Calu3 (cell line): ENCODE measurements at regions not wholly inside any gene's neighbourhood (a gene's known extent, or its start where the extent isn't known, plus 50 kb on each side); places are given as distances from the start of the nearest gene placed in this dataset.

Experiments
- BruUV-seq: library from RNA; stranded (reverse); fragments of 400-500 nt; replicated peaks from 2 replicates; lab custom pipeline; 2021; lab: Mats Ljungman, UMichigan
- CTCF ChIA-PET: fragments of 300-600 bp; sonication (Branson Sonifier 250); formaldehyde crosslinking; loops from one replicate; lab custom pipeline; 2022; ENCODE audit warnings: antibody characterized with exemption; lab: Charles Lee
- DNase-seq: peaks from one replicate; pipeline ENCODE4 v3.0.0; 2022
- H3K27ac Mint-ChIP-seq: one replicate; pipeline ENCODE4 v1.8.0; 2022; ENCODE audit warnings: mixed read lengths; ENCODE audit not compliant: unreplicated experiment
- H3K27me3 Mint-ChIP-seq: one replicate; pipeline ENCODE4 v1.8.0; 2022; ENCODE audit warnings: mixed read lengths; ENCODE audit not compliant: unreplicated experiment
- H3K36me3 Mint-ChIP-seq: one replicate; pipeline ENCODE4 v1.8.0; 2022; ENCODE audit warnings: mild to moderate bottlenecking, moderate library complexity, mixed read lengths; ENCODE audit not compliant: insufficient read depth, unreplicated experiment
- H3K4me1 Mint-ChIP-seq: one replicate; pipeline ENCODE4 v1.8.0; 2022; ENCODE audit warnings: mild to moderate bottlenecking, low read depth, mixed read lengths; ENCODE audit not compliant: unreplicated experiment
- H3K4me3 Mint-ChIP-seq: one replicate; pipeline ENCODE4 v1.8.0; 2022; ENCODE audit warnings: mild to moderate bottlenecking, low read depth, moderate library complexity, mixed read lengths; ENCODE audit not compliant: unreplicated experiment
- H3K9me3 Mint-ChIP-seq: one replicate; pipeline ENCODE4 v1.8.0; 2022; ENCODE audit warnings: low read depth, mixed read lengths; ENCODE audit not compliant: unreplicated experiment
- intact Hi-C: fragments of 100-400 bp; cut with micrococcal nuclease; formaldehyde crosslinking; loops from one replicate; pipeline ENCODE4 v1.10.0; 2022; ENCODE audit not compliant: unreplicated experiment
- TF ChIP-seq, protein P1 (sequence below): fragments of 200-600 bp; IDR thresholded peaks from one replicate; pipeline ENCODE4 v1.8.0; 2022; ENCODE audit warnings: antibody characterized with exemption; ENCODE audit not compliant: unreplicated experiment

- H3K27me3 Mint-ChIP-seq: no peaks in the 10 kb centered on the region
- H3K4me3 Mint-ChIP-seq: no peak overlapping the region
- H3K4me1 Mint-ChIP-seq: no peaks in the 10 kb centered on the region
- H3K27ac Mint-ChIP-seq: no peak overlapping the region
- TF ChIP-seq, protein P1, sequence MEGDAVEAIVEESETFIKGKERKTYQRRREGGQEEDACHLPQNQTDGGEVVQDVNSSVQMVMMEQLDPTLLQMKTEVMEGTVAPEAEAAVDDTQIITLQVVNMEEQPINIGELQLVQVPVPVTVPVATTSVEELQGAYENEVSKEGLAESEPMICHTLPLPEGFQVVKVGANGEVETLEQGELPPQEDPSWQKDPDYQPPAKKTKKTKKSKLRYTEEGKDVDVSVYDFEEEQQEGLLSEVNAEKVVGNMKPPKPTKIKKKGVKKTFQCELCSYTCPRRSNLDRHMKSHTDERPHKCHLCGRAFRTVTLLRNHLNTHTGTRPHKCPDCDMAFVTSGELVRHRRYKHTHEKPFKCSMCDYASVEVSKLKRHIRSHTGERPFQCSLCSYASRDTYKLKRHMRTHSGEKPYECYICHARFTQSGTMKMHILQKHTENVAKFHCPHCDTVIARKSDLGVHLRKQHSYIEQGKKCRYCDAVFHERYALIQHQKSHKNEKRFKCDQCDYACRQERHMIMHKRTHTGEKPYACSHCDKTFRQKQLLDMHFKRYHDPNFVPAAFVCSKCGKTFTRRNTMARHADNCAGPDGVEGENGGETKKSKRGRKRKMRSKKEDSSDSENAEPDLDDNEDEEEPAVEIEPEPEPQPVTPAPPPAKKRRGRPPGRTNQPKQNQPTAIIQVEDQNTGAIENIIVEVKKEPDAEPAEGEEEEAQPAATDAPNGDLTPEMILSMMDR: no peak
- intact Hi-C loops: no loop called here
- H3K9me3 Mint-ChIP-seq: no peaks in the 10 kb centered on the region
- no peak for DNase-seq
- CTCF ChIA-PET: no interaction called here
- H3K36me3 Mint-ChIP-seq: no peaks in the 10 kb centered on the region
- BruUV-seq: no TSS peak
Measured at GRCh38 chr2:84251651-84252302, 207.3 kb downstream of the SUCLG1 start.

- Mint-ChIP-seq H3K27me3 (no peaks in the 10 kb centered on the region), H3K4me3 (no peak overlapping the region), H3K9me3 (no peaks in the 10 kb centered on the region), H3K27ac (no peak overlapping the region), H3K4me1 (no peaks in the 10 kb centered on the region), H3K36me3 (no peaks in the 10 kb centered on the region)
- intact Hi-C loops: no loop called here
- no peak for DNase-seq
- BruUV-seq: no TSS peak
- TF ChIP-seq, protein P1: no peak
- CTCF ChIA-PET: no interaction called here
Measured at GRCh38 chr2:84249140-84249539, 209.9 kb downstream of the SUCLG1 start.

DNA sequence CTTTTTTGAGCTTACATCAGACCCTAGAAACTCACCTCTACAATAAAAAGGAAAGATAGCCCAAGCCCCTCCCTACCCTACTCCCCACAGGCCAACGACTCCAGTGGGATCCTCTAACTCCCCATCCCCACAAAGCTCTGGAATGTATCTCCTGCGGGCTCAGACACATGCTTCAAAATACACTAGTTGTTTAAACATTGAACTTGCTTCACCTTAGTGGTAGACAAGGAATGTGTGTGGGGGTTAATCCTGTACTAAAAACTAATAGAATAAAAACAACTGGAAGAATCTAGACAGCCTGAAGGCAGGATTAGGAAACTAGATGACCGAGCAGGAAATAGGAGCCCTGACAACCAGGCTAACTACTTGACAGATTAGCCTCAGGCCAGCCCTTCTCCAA, 211.5 kb downstream of the SUCLG1 start:
- Mint-ChIP-seq H3K36me3 (no peaks in the 10 kb centered on the region), H3K4me1 (no peaks in the 10 kb centered on the region), H3K27me3 (no peaks in the 10 kb centered on the region), H3K9me3 (no peaks in the 10 kb centered on the region), H3K27ac (no peak overlapping the region), H3K4me3 (no peak overlapping the region)
- DNase-seq: no peak
- CTCF ChIA-PET: no interaction called here
- intact Hi-C loops: no loop called here
- TF ChIP-seq, protein P1: no peak
- BruUV-seq: no TSS peak

DNA sequence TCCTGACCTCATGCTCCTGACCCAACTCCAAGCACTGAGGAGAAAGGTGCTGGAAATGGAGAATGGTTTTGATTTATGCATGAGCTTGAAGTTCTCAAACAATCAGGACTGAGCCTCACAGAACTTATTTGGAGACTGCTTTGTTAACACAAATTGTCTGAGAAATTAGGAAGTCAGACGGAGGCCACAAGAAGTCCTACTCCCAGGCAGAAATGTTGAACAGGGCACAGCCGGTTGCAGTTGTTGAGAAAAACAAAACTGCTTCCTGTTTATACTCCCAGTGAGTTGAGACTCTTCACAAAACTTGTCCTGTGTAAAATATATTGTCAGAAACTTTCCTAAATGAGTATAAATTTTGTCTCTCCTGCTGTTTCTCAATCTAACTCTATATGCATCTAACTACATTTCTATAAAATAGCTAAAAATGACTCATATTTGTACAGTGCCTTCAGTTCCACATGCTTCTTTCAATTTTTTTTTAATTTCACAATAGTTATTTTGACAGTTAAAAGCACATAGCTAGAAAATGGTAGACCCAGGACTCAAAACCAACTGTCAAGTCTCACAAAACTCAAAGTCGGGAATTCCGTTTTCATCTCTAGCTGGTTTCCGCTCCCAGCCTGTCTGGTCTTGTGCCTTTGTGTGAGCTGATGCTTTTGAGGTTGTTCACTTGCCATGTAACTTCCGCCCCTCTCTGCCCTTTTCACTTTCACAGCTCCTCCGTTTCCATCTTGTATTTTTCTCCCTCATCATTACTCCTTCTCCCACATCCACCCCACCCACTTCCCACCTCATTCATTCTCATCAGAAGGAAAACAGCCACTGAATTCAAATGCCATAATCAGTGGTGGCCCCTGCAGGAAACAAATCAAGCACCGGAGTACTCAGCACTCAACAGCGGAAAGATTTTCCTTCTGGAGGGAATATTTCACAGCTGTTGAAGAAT, 215.0 kb downstream of the SUCLG1 start:
- H3K4me3 Mint-ChIP-seq: no peak overlapping the region
- TF ChIP-seq, protein P1: no peak
- DNase-seq: no peak

More for the DNA sequence above, 215.0 kb downstream of the SUCLG1 start:
- no peaks in the 10 kb centered on the region for H3K4me1 Mint-ChIP-seq
- H3K36me3 Mint-ChIP-seq: no peaks in the 10 kb centered on the region
- intact Hi-C loops: no loop called here
- CTCF ChIA-PET: no interaction called here
- no peaks in the 10 kb centered on the region for H3K9me3 Mint-ChIP-seq
- BruUV-seq: no TSS peak
- H3K27ac Mint-ChIP-seq: no peak overlapping the region
- no peaks in the 10 kb centered on the region for H3K27me3 Mint-ChIP-seq
